ENCODE measurements at regions not wholly inside any gene's neighbourhood (a gene's known extent, or its start where the extent isn't known, plus 50 kb on each side); places are given as distances from the start of the nearest gene placed in this dataset.

- TF ChIP-seq SPI1 (IDR thresholded peaks at IDR 0.05; ENCODE audit: borderline replicate concordance, low read depth), result no peak
- TF ChIP-seq CTCF (IDR thresholded peaks at IDR 0.05; ENCODE audit: insufficient read depth, low read length), result no peak
- no peak for TF ChIP-seq POLR2AphosphoS5 (IDR thresholded peaks at IDR 0.05; ENCODE audit: low read depth)
- no peak for TF ChIP-seq REST (IDR thresholded peaks at IDR 0.05; ENCODE audit: insufficient replicate concordance, low read depth)
- TF ChIP-seq GABPA (IDR thresholded peaks at IDR 0.05; ENCODE audit: low read depth), result no peak
- DNase-seq (ENCODE audit: low read depth in 1 of 2, low spot score in 1 of 2), result no peak
- H3K27ac ChIP-seq (replicated peaks), result no peak overlapping the region
- no peaks in the 10 kb centered on the region for H3K27me3 ChIP-seq (ENCODE audit: insufficient read depth, poor library complexity, severe bottlenecking)
- no peak overlapping the region for H3K4me3 ChIP-seq (replicated peaks; ENCODE audit: insufficient read depth, low read length)
Observed at GRCh38 chr17:5913641-5914040, 156.5 kb upstream of the WSCD1 start.

- H3K27ac ChIP-seq (replicated peaks), result no peak overlapping the region
- H3K27me3 ChIP-seq (ENCODE audit: insufficient read depth, poor library complexity, severe bottlenecking), result no peaks in the 10 kb centered on the region
- DNase-seq (ENCODE audit: low read depth in 1 of 2, low spot score in 1 of 2), result no peak
- H3K4me3 ChIP-seq (replicated peaks; ENCODE audit: insufficient read depth, low read length), result no peak overlapping the region
- TF ChIP-seq GABPA (IDR thresholded peaks at IDR 0.05; ENCODE audit: low read depth) (no peak), POLR2AphosphoS5 (IDR thresholded peaks at IDR 0.05; ENCODE audit: low read depth) (no peak), REST (IDR thresholded peaks at IDR 0.05; ENCODE audit: insufficient replicate concordance, low read depth) (no peak), SPI1 (IDR thresholded peaks at IDR 0.05; ENCODE audit: borderline replicate concordance, low read depth) (no peak), CTCF (IDR thresholded peaks at IDR 0.05; ENCODE audit: insufficient read depth, low read length) (no peak)
Observed at GRCh38 chr17:5915337-5915736, 154.8 kb upstream of the WSCD1 start.

GRCh38 chr17:5919089-5919488, 151.1 kb upstream of the WSCD1 start:
- H3K27me3 ChIP-seq (ENCODE audit: insufficient read depth, poor library complexity, severe bottlenecking), result no peaks in the 10 kb centered on the region
- no peak for DNase-seq (ENCODE audit: low read depth in 1 of 2, low spot score in 1 of 2)
- H3K27ac ChIP-seq (replicated peaks), result no peak overlapping the region

More at GRCh38 chr17:5919089-5919488, 151.1 kb upstream of the WSCD1 start:
- no peak for TF ChIP-seq GABPA (IDR thresholded peaks at IDR 0.05; ENCODE audit: low read depth)
- TF ChIP-seq CTCF (IDR thresholded peaks at IDR 0.05; ENCODE audit: insufficient read depth, low read length), result no peak
- no peak for TF ChIP-seq SPI1 (IDR thresholded peaks at IDR 0.05; ENCODE audit: borderline replicate concordance, low read depth)
- TF ChIP-seq POLR2AphosphoS5 (IDR thresholded peaks at IDR 0.05; ENCODE audit: low read depth), result no peak
- TF ChIP-seq REST (IDR thresholded peaks at IDR 0.05; ENCODE audit: insufficient replicate concordance, low read depth), result no peak
- H3K4me3 ChIP-seq (replicated peaks; ENCODE audit: insufficient read depth, low read length), result no peak overlapping the region

Data from HL-60 (cell line).